GM12874 (cell line): ENCODE measurements at regions not wholly inside any gene's neighbourhood (a gene's known extent, or its start where the extent isn't known, plus 50 kb on each side); places are given as distances from the start of the nearest gene placed in this dataset.

Experiments
- TF ChIP-seq, protein P1 (sequence below): IDR thresholded peaks from 2 replicates; pipeline ENCODE4 v1.5.1; 2011; ENCODE audit warnings: low read depth, mild to moderate bottlenecking, control low read depth, low read length, moderate library complexity; ENCODE audit not compliant: insufficient read depth

- TF ChIP-seq, protein P1, sequence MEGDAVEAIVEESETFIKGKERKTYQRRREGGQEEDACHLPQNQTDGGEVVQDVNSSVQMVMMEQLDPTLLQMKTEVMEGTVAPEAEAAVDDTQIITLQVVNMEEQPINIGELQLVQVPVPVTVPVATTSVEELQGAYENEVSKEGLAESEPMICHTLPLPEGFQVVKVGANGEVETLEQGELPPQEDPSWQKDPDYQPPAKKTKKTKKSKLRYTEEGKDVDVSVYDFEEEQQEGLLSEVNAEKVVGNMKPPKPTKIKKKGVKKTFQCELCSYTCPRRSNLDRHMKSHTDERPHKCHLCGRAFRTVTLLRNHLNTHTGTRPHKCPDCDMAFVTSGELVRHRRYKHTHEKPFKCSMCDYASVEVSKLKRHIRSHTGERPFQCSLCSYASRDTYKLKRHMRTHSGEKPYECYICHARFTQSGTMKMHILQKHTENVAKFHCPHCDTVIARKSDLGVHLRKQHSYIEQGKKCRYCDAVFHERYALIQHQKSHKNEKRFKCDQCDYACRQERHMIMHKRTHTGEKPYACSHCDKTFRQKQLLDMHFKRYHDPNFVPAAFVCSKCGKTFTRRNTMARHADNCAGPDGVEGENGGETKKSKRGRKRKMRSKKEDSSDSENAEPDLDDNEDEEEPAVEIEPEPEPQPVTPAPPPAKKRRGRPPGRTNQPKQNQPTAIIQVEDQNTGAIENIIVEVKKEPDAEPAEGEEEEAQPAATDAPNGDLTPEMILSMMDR: no peak
Measured at GRCh38 chr2:36032046-36032445, 323.5 kb upstream of the CRIM1 start.

- TF ChIP-seq, protein P1: no peak
Measured at GRCh38 chr2:36031471-36031870, 324.1 kb upstream of the CRIM1 start.

- TF ChIP-seq, protein P1: no peak
Measured at GRCh38 chr2:36027616-36028015, 328.0 kb upstream of the CRIM1 start.

DNA sequence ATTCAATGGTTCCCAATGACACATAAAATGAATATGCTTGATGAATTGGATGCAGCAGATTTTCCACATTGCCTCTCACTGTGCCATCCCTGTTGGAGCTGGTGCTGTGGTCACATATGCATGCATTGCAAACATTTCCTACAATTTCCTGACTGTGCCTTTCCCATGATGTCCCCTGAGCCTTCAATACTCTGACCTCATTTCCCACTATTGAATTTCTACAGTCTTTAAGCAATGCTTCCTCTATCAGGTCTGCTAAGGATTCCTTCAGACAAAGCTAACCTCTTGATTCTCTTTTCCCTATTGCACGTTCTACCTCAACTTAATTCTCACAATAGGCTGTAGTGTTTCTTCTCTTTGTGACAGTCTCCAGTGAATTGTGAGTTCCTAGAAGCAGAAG, 342.5 kb upstream of the CRIM1 start:
- TF ChIP-seq, protein P1: no peak

- TF ChIP-seq, protein P1: no peak
Measured at GRCh38 chr2:36006444-36006843, 349.1 kb upstream of the CRIM1 start.

- TF ChIP-seq, protein P1: no peak
Measured at GRCh38 chr2:36002941-36003340, 352.6 kb upstream of the CRIM1 start.

- TF ChIP-seq, protein P1: no peak
Measured at GRCh38 chr2:35997488-35997887, 358.1 kb upstream of the CRIM1 start.

DNA sequence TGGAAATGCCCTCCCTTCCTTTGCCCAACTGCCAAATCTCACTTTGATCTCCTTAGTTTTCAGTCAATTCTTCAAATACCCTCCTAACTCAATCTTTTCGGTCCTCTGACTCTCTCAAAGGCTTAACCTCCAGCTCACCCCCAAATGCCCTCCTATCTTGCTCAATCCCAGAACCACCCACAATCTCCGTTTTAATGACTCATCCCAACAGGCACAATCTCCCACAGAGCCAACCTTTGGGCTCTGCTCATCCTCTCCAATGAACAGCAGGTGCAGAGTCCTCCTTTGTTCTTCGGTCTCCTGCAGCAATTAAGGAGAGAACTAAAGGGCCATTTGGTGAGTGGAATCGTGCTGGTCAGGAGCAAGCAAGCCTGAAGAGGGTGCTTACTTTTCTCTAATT, 366.1 kb upstream of the CRIM1 start:
- TF ChIP-seq, protein P1: no peak
